Colonic mucosa (tissue), 4 donors: ENCODE measurements at regions not wholly inside any gene's neighbourhood (a gene's known extent, or its start where the extent isn't known, plus 50 kb on each side); places are given as distances from the start of the nearest gene placed in this dataset.

Source experiments
- DNase-seq: peaks from one replicate; pipeline ENCODE4 v3.0.0-alpha.2; 2020
- H3K27ac ChIP-seq: fragments of 200-600 bp; one replicate; pipeline ENCODE4 v1.8.0; 2021
- H3K27me3 ChIP-seq: fragments of 200-600 bp; one replicate; pipeline ENCODE4 v1.8.0; 2021
- H3K36me3 ChIP-seq: fragments of 200-600 bp; one replicate; pipeline ENCODE4 v1.8.0; 2021
- H3K4me1 ChIP-seq: fragments of 200-600 bp; one replicate; pipeline ENCODE4 v1.8.0; 2021; ENCODE audit warnings: mild to moderate bottlenecking
- H3K4me3 ChIP-seq: fragments of 200-600 bp; one replicate; pipeline ENCODE4 v1.8.0; 2021
- H3K9ac ChIP-seq, 2 donors: one replicate each; pipeline ENCODE4 v1.7.0; 2013; ENCODE audit warnings: control low read depth in 2 of 2, low read depth in 2 of 2, low read length in 2 of 2
- H3K9me3 ChIP-seq: fragments of 200-600 bp; one replicate; pipeline ENCODE4 v1.8.0; 2021
- intact Hi-C: fragments of 100-400 bp; cut with DNase I; formaldehyde crosslinking; loops from one replicate; pipeline ENCODE4 v1.14.1; 2022
- TF ChIP-seq, protein P1 (sequence below): fragments of 200-600 bp; IDR thresholded peaks from one replicate; pipeline ENCODE4 v1.8.0; 2022; ENCODE audit warnings: antibody characterized with exemption, mild to moderate bottlenecking
- donor health status: healthy.
- donor health status: DM: no; HTN: no; CAD: no.
- donor health status: DM: no; HTN: no; CAD: no.

- intact Hi-C loops, result loop anchor here (10.0 kb wide), 1 partner anchor 250 kb away; no protein-coding TSS in a partner anchor
These were observed 183.1 kb downstream of the TMTC3 start for GRCh38 chr12:88325076-88325815.

DNA sequence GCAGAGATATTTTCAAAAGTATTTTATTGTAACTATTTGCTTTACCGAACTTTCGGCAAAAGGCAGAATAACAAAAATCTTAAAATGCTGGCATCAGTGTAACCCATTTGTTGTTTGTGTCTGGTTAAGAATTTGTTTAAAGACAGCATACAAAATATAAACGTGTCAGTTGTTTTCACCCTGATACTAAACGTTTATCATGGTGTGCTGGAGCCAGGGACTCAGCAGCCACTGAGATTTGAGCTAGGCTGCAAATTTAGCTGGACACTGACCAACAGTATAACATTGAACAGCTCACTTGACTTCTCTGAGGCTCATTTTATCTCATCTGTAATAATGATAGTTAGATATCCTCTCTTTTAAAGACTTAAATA lies 183.7 kb downstream of the TMTC3 start:
- DNase-seq, result no peak
- H3K9ac ChIP-seq, result no peak overlapping the region
- no peaks in the 10 kb centered on the region for H3K9me3 ChIP-seq
- no peaks in the 10 kb centered on the region for H3K27me3 ChIP-seq
- no peak overlapping the region for H3K4me3 ChIP-seq
- TF ChIP-seq, protein P1, sequence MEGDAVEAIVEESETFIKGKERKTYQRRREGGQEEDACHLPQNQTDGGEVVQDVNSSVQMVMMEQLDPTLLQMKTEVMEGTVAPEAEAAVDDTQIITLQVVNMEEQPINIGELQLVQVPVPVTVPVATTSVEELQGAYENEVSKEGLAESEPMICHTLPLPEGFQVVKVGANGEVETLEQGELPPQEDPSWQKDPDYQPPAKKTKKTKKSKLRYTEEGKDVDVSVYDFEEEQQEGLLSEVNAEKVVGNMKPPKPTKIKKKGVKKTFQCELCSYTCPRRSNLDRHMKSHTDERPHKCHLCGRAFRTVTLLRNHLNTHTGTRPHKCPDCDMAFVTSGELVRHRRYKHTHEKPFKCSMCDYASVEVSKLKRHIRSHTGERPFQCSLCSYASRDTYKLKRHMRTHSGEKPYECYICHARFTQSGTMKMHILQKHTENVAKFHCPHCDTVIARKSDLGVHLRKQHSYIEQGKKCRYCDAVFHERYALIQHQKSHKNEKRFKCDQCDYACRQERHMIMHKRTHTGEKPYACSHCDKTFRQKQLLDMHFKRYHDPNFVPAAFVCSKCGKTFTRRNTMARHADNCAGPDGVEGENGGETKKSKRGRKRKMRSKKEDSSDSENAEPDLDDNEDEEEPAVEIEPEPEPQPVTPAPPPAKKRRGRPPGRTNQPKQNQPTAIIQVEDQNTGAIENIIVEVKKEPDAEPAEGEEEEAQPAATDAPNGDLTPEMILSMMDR, result no peak
- H3K27ac ChIP-seq, result no peak overlapping the region
- intact Hi-C loops, result loop anchor here (10.0 kb wide), 1 partner anchor 249 kb away; no protein-coding TSS in a partner anchor
- H3K36me3 ChIP-seq, result no peaks in the 10 kb centered on the region
- no peaks in the 10 kb centered on the region for H3K4me1 ChIP-seq

More at GRCh38 chr12:88325076-88325815, 183.1 kb downstream of the TMTC3 start:
- H3K27ac ChIP-seq, result no peak overlapping the region
- H3K9me3 ChIP-seq, result no peaks in the 10 kb centered on the region
- TF ChIP-seq, protein P1, result no peak
- H3K27me3 ChIP-seq, result no peaks in the 10 kb centered on the region
- H3K9ac ChIP-seq, result no peak overlapping the region
- no peak for DNase-seq
- H3K4me1 ChIP-seq, result no peaks in the 10 kb centered on the region
- no peak overlapping the region for H3K4me3 ChIP-seq
- no peaks in the 10 kb centered on the region for H3K36me3 ChIP-seq

DNA sequence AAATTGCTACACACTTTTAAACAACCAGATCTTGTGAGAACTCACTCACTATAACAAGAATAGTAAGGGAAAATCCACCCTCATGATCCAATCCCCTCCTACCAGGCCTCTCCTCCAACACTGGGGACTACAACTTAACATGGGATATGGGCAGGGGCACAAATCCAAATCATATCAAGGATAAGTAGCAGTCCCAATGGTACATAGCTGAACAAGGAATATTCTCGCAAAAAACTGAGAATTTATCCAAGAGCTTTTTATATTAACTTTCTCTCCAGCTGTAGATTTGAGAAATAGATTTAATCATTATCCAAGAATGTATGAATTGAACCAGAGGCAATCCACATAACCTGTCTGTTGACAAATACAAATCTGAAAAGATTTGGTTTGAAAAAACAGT lies 185.2 kb downstream of the TMTC3 start:
- DNase-seq, result no peak
- no peak overlapping the region for H3K9ac ChIP-seq
- H3K4me1 ChIP-seq, result no peaks in the 10 kb centered on the region
- no peaks in the 10 kb centered on the region for H3K9me3 ChIP-seq
- no peak overlapping the region for H3K4me3 ChIP-seq
- TF ChIP-seq, protein P1, result no peak
- no peaks in the 10 kb centered on the region for H3K36me3 ChIP-seq
- H3K27ac ChIP-seq, result no peak overlapping the region
- intact Hi-C loops, result loop anchor here (10.0 kb wide), 1 partner anchor 248 kb away; no protein-coding TSS in a partner anchor
- H3K27me3 ChIP-seq, result no peaks in the 10 kb centered on the region

GRCh38 chr12:88328090-88328489 lies 186.0 kb downstream of the TMTC3 start:
- Histone ChIP-seq H3K27ac (no peak overlapping the region), H3K36me3 (no peaks in the 10 kb centered on the region), H3K4me3 (no peak overlapping the region), H3K27me3 (no peaks in the 10 kb centered on the region), H3K9ac (no peak overlapping the region), H3K4me1 (no peaks in the 10 kb centered on the region), H3K9me3 (no peaks in the 10 kb centered on the region)
- no peak for DNase-seq
- intact Hi-C loops, result loop anchor here (10.0 kb wide), 1 partner anchor 247 kb away; no protein-coding TSS in a partner anchor
- TF ChIP-seq, protein P1, result no peak

GRCh38 chr12:88329833-88330232 lies 187.7 kb downstream of the TMTC3 start:
- H3K9ac ChIP-seq, result no peak overlapping the region
- no peaks in the 10 kb centered on the region for H3K36me3 ChIP-seq
- intact Hi-C loops, result loop anchor here (10.0 kb wide), 1 partner anchor 245 kb away; no protein-coding TSS in a partner anchor
- TF ChIP-seq, protein P1, result no peak
- no peaks in the 10 kb centered on the region for H3K4me1 ChIP-seq
- H3K9me3 ChIP-seq, result no peaks in the 10 kb centered on the region
- no peak overlapping the region for H3K27ac ChIP-seq
- no peak for DNase-seq
- H3K27me3 ChIP-seq, result no peaks in the 10 kb centered on the region
- H3K4me3 ChIP-seq, result no peak overlapping the region
